NCI-H1092 (cell line): ENCODE measurements at regions not wholly inside any gene's neighbourhood (a gene's known extent, or its start where the extent isn't known, plus 50 kb on each side); places are given as distances from the start of the nearest gene placed in this dataset.
"Not testable (repeated sequence)": the region's sequence is repeated elsewhere in the genome, so short reads cannot be mapped to it uniquely, and the experiment has no call there.

ENCODE experiments used
- DNase-seq: peaks from one replicate; lab custom pipeline; 2025; lab: John Stamatoyannopoulos, UW

DNA sequence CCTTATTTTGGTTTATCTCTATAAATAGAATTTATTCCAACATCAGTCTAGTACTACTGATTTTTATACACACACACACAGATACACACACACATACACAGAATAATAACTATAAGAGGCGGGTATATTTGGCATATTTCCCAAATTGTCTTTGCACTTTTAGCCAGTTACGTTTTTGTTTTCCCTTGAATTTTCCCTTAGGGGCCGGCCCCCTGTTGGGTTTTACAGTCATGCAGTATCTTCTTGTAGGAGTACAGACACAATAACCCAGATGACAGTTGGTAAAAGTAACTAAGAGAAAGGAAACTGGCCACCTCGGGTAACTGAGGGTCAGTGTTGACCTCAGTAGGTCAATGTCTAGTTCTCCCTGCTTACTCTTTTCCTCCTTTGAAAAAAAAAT is 50.9 kb downstream of the DISP1 start:
- no peak for DNase-seq

DNA sequence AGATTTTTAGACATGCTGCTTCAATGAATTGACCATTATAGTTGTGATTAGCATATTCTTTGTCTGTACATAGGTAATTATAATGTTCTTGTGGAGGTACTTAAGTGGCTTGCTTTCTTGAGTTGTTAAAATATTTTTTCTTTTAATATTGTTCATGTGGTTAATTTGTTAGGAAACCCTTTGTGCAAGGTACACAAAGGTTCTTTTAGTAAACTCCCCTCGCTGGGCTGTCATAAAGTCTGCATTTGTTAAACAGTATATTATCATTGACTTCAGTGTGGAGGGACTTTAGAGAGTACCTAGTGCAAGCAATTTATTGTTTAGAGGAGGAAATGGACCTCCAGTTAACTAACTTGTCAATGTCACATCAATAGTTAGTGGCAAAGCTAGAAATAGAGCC is 52.5 kb downstream of the DISP1 start:
- DNase-seq = no peak

DNA sequence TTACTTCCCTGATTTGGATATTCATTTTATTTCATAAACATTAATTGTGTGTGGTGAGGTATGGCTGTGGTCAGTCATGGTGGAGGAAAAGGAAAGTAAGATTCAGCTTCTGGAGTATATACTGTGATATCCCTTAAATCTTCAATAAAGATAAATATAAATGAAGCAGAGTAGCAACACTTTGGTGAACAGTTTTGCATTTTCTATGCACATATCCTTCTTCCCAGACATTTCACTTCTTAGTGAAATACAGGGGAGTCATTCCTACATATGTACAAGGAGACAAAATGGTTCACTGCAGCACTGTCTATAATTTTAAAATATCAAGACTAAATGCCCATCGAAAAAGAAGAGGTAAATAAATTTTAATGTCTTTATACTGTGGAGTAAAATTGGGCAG is 61.3 kb downstream of the DISP1 start:
- no peak for DNase-seq

DNA sequence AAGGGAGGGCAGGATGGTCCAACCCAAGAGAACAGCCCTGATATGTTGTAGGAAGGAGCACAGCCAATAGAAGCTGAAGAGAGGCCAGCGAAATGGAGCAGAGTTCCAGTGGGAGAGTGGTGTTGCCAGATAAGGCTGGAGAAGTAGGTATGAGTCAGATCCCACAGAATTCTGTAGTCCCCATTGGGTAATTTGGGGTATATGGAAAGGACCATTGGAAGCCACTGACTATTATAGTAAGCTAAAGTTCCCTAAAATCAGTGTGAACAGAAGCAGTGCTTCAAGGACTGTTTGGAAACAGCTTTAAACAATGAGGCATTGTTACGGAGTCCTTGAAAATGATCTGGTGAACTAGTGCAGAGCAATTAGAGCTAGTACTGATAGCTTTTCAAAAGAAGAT is 63.0 kb downstream of the DISP1 start:
- DNase-seq = no peak

DNA sequence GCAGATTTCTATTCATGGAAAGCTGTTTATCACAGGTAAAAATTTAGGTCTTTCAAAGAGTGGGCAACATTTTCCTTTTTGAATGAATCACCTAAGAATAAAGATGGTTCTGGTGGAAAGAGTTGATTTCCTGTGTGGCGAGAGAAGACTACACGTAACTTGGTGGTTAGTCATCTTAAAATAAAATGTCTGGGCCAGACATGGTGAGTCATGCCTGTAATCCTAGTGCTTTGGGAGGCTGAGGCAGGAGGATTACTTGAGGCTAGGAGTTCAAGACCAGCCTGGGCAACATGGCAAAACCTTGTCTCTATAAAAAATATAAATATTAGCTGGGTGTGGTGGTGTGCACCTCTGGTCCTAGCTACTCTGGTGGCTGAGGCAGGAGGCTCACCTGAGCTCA is 65.7 kb downstream of the DISP1 start:
- DNase-seq = no peak

DNA sequence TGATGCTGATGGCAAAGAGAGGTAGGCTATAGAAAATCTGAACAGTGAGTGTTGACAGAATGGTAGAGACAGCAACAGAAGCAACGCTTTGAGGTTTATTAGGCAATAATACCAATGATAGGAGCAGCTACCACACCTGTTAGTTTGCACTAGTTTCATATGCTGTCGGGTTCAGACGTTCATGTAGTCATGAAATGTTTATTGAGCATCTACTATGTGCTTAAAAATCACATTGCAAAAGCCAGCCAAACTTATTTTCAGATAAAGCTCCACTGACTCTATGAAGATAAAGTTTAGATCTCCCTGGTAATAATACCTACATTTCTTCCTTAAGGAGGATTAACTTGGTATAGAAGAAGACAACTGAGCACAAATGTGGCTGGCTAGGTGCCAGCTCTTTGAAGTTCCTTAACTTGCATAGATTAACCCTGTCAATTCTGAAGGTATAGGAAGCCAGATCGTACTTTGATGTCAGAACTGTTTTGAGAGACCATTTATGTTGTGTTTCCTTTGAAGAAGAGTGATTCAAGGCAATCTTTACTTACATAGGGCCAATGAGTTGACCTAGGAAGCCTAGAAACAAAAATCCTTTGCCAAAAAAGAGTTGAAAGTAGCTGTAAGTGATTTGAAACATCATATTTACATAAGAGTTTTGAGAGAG is 71.5 kb downstream of the DISP1 start:
- DNase-seq = no peak

DNA sequence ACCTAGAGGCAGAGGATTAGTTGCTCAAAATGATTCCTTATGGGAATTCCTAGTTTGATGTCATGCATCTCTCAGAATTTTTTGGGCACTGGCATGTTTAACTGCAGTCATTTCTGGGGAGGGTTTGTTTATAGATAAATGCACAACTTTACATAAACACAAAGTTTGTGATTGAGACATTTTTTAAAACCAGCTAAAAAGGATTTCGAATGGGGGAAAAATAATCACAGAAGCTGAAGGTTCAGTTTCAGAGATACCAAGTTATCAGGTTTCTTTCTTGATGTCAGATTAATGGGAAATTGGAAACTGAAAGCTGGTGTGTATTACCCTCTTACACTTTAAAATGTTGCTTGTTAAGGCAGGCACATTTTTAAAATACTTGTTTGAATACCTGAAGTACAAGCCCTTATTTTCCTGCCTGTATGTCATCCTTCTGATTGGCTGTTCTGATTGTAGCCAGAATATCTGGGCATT is 72.1 kb downstream of the DISP1 start:
- DNase-seq = no peak

DNA sequence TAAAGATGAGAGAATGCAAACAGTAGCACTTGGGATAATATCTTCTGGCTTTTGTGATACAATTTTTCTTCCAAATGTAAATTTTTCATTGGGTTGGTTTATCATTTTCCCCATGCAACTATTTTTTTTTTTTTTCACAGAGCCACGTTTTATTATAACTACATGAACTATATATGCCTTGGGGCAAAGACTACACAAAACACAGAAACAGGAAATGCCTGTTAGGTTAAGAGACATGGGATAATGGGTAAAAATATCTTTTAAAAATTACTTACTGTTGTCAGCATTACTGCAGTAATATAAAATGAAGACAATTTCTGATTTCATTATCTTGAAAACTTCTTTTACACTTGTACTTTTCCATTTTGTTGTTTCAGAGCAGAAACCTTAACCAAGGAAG is 74.6 kb downstream of the DISP1 start:
- no peak for DNase-seq

DNA sequence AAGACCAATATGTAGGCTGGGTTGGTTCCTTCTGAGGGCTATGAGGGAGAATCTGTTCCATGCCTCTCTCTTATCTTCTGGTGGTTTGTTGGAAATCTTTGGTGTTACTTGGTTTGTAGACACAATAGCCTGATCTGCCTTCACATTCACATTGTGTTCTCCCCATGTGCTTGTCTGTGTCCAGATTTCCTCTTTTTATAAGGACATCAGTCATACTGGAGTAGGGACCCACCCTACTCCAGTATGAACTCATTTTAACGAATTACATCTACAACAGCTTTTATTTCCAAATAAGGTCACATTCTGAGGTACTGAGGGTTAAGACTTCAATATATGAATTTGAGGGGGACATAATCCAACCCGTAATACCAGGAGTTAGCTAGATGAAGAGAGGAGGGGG is 75.9 kb downstream of the DISP1 start:
- DNase-seq = no peak

DNA sequence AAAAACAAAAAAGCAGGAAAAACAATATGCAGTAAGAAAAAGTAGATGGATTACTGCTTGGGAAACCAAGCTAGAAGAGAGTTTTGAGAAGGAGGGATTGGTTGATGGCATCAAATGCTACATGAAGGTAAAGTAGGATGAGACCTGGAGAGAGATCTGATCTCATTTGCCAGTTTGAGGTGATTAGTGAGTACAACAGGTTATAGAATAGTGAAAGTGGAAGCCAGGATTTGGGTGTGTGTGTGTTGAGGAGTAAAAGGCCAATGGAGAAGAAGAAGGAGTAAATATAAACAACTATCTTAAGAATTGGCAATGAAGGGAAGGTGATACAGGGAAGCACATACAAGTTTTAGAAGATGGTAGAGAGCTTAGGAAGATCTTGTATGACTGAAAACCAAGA is 76.7 kb downstream of the DISP1 start:
- no peak for DNase-seq

DNA sequence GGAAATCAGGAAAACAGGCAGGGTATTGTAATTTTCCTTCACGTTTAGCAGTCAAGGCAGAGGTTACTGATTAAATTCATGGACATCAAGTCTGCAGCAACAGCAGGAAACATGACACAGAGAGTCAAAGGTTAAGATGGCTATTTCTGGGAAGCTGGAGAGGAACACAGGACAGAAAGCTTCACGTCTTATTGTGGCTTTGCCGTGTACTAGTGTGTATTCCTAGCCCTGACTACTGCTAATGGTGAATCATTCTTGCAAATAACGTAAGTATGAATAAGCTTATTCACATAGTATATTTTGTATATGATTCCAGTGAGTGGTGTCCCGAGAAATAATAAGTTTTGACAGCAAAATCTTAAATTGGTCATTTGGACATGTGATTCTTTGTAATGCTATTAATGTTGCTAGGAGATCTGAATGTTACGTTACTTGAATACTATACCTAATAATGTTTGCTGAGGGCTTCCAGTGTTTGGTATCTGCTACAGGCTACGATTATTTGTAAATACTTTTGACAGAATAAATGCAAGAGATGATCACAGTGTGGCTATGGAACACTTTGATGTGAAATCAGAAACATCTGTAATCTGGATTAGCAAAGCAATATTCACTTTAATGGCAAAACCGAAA is 77.4 kb downstream of the DISP1 start:
- no peak for DNase-seq

DNA sequence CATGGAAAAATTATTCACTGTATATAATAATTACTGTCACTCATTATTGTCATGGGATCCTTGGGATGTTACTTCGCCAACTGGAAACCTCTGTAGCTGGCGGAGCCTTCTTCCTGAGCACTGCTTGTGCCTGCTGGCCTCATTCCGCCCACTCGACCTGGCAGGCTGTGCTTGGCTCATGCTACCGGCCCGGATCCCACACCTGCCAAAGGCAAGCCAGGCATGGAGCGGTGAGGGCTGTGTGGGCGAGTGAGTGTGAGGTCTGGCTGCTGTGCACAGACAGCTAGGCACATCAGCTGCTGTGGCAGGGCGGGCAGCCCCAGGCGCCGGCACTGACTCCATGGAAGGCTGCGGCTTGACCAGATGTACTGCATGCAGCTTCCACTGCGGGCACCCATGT is 78.4 kb downstream of the DISP1 start:
- no peak for DNase-seq

DNA sequence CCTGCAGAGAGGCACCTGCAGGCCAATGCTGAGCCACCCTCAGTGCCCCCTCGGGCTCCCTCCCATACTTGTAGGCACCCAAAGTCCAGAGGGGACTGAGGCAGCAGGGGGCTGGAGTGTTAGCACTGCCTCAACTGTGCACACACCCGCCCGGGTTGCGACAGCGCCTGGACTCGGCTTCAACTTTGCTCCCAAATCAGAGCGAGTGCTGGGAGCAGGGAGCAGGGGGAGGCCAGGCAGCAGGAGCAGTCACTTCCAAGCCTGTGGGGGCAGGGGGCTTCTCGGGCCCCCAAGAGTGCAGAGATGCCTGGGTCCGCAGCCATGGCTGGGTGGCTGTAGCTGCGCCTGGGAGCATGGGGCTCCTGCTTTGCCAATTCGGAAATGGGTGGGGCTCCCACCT is 79.5 kb downstream of the DISP1 start:
- no peak for DNase-seq

DNA sequence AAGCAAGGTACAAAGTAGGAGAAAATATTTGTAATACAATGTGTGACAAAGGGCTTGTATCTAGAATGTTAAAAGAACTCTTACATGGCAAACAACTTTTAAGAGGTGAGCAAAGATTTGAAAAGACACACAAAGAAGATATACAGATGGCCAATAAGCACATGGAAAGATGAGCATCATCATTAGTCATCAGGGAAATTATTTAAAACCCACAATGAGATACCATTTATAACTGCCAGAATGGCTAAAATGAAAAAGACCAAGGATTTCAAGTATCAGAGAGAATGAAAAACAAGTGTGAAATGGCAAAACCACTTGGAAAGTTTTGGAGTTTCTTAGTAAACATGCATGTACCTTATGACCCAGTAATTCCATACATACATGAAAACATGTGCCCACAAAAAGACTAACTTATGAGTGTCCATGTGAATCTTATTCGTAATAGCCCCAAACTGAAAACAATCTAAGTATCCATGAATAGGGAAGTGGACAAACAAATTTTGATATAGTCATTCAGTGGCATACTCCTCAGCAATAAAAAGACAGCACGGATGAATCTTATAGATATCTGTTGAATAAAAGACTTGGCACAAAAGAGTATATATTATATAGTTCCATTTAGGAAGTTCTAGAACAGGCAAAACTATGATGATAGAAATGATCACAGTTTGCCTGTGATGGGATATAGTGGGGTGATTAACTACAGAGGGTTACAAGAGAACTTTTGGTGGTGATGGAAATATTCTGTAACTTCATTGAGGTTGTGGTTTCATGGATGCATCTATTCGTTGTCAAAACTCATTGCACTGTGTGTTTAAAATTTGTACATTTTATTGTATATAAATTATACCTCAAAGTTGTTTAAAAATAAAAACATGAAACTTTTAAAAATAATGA is 82.0 kb downstream of the DISP1 start:
- no peak for DNase-seq

DNA sequence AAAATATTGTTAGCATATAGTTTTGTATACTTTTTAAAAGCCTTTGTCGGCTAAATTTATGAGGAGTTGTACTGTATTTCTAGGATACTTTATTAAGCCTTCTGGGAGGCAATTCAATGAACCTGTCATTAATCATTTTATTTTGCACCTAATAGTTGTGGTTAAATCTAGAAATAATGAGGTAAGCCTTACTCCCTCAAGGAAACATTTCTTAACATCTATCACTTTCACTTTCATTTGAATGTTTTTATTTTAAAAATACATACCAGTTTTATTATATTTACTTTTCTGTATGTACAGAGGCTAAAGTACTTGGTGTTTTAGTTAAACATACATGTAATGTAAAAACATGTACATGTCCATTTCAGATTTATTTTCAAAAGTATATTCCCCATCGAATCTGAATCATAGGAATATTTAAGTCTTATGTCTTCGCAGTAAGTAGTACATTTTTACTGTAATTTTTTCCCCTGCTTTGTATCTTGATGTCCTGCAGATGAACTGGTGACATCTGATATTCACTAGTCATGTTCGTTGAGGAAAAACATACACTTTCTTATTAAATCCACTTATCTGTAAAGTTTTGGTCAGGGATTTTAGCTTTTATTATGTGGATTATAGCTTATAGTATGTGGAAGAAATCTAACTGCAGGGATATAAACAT is 82.8 kb downstream of the DISP1 start:
- DNase-seq = no peak

DNA sequence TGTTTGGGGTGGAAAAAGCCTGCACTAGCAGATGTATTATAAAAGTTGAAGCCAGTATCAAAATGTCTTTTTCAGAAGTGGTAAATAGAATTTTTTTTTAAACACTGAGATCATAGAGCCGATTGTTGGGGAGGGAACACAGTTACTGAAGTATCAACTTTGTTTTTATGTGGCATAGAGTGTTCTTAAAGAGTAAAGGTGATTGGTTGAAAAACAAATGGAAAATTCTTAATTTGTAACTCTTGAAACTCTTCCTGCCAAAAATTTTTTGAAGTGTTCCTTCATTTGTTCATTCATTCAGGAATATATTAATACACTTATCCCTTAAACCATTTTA is 83.3 kb downstream of the DISP1 start:
- no peak for DNase-seq

DNA sequence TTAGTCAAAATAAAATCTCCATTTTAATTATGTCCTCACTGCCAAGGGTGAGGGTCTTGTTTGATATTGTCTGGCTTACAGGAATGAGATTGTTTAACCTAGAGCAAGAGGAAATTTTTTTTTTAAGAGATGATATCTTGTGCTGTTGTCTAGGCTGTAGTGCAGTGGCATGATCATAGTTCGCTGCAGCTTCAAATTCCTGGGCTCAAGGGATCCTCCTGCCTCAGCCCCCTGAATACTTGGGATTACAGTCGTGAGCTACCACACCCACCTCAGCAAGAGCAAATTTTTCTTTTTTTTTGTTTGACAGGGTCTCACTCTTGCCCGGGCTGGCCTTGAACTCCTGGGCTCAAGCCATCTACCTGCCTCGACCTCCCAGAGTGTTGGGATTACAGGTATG is 84.6 kb downstream of the DISP1 start:
- DNase-seq = no peak

DNA sequence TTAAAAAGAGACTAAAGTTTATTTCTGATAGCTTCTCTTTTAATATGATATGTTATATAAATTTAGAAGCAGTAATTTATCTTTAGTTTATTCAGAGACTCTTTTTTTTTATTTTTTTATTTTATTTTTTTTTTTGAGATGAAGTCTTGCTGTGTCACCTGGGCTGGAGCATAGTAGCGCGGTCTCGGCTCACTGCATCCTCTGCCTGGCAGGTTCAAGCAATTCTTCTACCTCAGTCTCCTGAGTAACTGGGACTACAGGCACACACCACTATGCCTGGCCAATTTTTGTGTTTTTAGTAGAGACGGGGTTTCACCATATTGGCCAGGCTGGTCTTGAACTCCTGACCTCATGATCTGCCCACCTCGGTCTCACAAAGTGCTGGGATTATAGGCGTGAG is 89.6 kb downstream of the DISP1 start:
- no peak for DNase-seq

DNA sequence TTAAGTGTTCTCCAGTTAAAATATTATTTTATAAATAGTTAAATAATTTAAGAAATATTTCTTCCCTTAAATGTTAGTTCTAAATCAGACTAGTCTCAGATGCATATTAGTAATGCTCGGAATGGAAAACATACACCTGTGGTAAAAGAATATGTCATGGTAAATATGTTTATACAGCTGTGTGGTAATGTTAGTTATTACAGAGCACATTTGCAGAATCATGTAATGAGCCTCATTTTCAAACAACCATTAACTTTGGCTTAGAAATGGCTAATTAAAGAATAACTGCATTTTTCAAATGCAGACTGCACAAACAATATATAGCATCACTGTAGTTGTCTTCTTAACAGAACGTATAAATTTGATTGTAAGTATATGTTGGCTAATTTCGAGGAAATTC is 90.3 kb downstream of the DISP1 start:
- no peak for DNase-seq

DNA sequence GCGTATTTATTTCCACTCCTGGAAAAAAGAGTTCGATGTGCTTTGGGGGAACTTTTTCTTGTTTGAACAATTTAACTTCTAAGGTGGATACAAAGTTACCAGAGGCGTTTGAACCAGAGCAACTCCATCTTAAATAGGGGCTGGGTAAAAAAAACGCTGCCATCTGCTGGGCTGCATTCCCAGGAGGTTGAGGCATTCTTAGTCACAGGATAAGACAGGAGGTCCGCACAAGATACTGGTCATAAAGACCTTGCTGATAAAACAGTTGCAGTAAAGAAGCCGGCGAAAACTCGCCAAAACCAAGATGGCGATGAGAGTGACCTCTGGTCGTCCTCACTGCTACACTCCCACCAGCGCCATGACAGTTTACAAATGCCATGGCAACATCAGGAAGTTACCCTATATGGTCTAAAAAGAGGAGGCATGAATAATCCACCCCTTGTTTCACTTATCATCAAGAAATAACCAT is 91.5 kb downstream of the DISP1 start:
- DNase-seq = not testable (repeated sequence)

DNA sequence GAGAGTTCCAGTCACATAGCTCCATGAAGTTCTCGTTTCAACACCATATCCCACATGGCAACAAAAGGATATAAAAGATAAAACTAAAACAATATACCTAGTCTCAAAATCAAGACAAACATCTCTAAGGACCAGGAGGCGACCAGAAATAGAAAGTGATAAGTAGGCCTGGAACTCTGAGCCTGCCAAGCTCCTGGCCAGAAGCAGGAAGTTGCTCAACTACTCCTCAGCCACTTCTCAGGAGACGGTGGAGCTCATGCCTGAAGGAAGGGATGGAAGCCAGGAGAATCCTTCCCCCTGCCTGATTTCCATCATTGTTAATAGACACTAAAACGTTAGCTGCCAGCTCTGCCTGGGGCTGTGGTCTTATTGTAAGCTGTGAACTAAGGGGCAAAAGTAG is 94.7 kb downstream of the DISP1 start:
- no peak for DNase-seq

DNA sequence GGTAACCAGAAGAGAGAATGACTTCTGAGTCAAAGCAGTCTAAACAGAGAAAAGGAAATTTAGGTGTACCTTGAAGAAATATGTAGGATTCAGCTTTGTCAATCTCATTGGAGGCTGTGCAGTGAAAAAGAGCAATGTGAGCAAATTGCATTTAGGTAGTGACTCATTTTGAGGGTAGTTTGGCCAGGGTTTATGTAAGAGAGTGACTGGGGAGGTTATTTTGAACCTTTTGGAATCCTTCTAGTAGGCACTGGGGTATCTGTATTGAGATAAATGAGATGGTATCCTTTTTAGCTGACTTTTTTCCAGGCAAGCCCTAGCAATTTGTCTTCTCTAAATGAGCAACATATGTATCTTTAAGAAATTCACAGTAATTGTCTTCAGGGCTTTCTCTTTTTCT is 95.9 kb downstream of the DISP1 start:
- no peak for DNase-seq

DNA sequence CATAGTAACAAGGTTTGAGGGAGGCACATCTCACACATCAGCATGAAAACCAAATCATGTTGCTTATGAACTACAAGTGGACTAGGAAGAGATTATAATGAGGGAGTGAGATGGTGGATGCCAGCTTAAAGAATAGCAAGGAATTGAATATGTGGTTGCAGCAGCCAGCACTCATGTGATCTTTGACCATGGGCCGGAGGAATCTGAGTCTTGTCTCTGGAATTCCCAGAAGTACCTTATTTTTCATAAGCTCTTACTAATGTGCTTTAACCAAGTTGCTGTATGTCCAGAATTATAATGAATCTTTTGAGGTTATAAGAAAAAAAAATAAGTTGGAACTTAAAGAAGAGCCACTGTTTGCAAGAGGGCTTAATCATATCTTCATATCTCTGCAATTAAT is 97.0 kb downstream of the DISP1 start:
- DNase-seq = no peak
